ENCODE measurements at regions not wholly inside any gene's neighbourhood (a gene's known extent, or its start where the extent isn't known, plus 50 kb on each side); places are given as distances from the start of the nearest gene placed in this dataset.
A peak's percentile ranks its signal among the peaks of the same experiment; 100 is the strongest.
"Not testable (repeated sequence)": the region's sequence is repeated elsewhere in the genome, so short reads cannot be mapped to it uniquely, and the experiment has no call there.

DNA sequence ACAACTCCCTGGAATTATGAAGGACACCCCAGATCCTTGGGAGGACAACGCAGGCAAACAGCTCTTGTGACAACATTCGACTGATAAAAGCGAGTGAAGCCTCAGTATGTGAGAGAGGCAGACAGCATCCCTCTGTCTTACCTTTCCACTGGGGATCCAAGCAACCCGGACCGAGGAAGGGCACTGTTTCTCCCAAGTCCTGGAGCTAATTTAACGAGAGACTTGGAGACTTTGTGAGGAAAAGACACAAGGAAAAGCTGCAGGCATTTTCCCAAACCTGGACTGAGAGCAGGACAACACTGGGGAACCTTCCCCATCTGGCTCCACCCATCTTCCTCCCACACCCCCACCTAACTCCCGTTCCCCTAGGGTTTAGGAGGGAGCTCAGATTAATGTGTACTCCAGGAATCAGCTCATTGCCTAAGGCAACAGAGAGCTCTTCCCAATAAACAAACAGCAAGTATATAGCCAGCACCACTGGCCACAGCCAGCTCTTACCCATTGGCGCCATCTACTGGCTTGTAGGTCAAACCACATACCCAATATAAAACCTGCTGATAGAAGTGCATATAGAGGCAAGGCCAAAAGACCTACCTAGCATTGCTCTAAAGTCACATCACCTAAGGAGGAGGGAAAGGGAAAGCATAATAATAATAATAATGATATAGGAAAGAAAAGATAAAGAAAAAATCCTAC lies 76.7 kb upstream of the NEK3 start:
- DNase-seq = peak; percentile 45
- H3K36me3 ChIP-seq; H3K9ac ChIP-seq (ENCODE audit: low read depth in 2 of 2, low read length in 2 of 2); H3K27me3 ChIP-seq; intact Hi-C loops (cut with DNase I); H3K4me3 ChIP-seq; H3K27ac ChIP-seq; H3K4me1 ChIP-seq; H3K9me3 ChIP-seq: not testable (repeated sequence)
- TF ChIP-seq, protein P1, sequence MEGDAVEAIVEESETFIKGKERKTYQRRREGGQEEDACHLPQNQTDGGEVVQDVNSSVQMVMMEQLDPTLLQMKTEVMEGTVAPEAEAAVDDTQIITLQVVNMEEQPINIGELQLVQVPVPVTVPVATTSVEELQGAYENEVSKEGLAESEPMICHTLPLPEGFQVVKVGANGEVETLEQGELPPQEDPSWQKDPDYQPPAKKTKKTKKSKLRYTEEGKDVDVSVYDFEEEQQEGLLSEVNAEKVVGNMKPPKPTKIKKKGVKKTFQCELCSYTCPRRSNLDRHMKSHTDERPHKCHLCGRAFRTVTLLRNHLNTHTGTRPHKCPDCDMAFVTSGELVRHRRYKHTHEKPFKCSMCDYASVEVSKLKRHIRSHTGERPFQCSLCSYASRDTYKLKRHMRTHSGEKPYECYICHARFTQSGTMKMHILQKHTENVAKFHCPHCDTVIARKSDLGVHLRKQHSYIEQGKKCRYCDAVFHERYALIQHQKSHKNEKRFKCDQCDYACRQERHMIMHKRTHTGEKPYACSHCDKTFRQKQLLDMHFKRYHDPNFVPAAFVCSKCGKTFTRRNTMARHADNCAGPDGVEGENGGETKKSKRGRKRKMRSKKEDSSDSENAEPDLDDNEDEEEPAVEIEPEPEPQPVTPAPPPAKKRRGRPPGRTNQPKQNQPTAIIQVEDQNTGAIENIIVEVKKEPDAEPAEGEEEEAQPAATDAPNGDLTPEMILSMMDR (IDR thresholded peaks at IDR 0.05) = peak; percentile 61

DNA sequence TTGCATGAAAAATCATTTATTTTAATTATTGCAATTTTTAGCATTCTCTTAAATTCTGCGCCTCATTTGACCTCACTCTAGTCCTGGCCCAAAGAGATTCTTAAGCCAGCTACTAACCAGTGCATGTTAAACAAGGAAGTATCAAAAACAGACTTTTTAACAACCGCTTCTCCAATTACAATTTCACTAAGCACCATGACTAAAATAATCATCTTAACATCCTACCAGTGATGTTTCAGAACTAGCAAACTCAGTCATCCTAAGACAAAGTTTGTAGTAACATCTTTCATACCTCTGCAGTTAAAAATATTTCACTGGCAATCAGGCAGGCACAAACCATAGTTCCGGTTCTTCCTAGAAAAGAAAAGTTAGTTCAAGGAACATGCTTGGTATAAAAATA lies 75.5 kb upstream of the NEK3 start:
- intact Hi-C loops (cut with DNase I); H3K4me3 ChIP-seq; H3K27ac ChIP-seq; H3K36me3 ChIP-seq; H3K27me3 ChIP-seq; H3K4me1 ChIP-seq; DNase-seq; H3K9ac ChIP-seq (ENCODE audit: low read depth in 2 of 2, low read length in 2 of 2); H3K9me3 ChIP-seq: not testable (repeated sequence)

DNA sequence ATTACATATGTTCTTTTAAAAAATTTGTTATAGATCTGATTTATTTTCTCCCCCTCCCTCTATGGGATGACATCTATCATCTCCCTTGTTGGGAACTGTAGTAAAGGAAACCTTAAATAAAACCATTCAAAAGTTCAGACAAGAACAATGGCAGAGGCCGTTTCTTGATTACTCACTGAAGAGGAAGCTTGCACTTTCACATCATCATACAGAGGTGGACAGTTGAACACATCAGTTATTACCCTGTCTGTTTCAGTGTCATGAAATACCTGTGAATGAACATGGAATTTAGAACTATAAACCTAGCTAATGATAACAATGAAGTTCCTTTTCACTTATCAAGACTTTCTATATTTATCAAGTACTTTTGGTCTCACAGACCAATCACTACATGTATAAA lies 63.7 kb upstream of the NEK3 start:
- intact Hi-C loops (cut with DNase I); H3K36me3 ChIP-seq; H3K27me3 ChIP-seq; H3K9me3 ChIP-seq; DNase-seq; H3K4me3 ChIP-seq; H3K4me1 ChIP-seq; H3K27ac ChIP-seq; H3K9ac ChIP-seq (ENCODE audit: low read depth in 2 of 2, low read length in 2 of 2): not testable (repeated sequence)

DNA sequence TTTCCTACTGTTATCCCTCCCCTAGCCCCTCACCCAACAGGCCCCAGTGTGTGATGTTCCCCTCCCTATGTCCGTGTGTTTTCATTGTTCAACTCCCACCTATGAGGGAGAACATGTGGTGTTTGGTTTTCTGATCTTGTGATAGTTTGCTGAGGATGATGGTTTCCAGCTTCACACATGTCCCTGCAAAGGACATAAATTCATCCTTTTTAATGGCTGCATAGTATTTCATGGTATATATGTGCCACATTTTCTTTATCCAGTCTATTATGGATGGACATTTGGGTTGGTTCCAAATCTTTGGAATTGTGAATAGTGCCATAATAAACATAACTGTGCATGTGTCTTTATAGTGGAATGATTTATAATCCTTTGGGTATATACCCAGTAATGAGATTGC lies 54.5 kb upstream of the NEK3 start:
- H3K9me3 ChIP-seq; intact Hi-C loops (cut with DNase I); DNase-seq; H3K4me1 ChIP-seq; H3K27ac ChIP-seq; H3K27me3 ChIP-seq; H3K36me3 ChIP-seq; H3K4me3 ChIP-seq; H3K9ac ChIP-seq (ENCODE audit: low read depth in 2 of 2, low read length in 2 of 2): not testable (repeated sequence)

DNA sequence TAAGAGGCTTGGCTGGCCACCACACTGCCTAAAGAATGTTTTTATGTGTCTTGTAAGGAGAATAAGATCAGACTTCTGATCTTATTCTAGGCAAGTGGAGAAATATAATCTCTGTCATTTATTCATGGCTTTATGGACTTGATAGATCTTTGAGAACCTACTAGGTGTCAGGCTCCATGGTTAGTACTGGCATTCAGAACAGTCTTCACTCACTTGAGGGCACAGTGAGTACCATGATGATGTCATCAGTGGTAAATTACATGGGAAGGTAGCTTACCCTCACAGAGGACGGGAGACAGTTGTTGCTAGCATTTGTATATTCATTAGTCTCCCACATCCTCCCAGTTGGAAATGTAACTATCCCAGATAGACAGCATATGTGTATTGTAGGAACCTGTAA lies 53.5 kb upstream of the NEK3 start:
- H3K9ac ChIP-seq (ENCODE audit: low read depth in 2 of 2, low read length in 2 of 2); intact Hi-C loops (cut with DNase I); H3K4me3 ChIP-seq; H3K4me1 ChIP-seq; H3K36me3 ChIP-seq; H3K27ac ChIP-seq; H3K27me3 ChIP-seq; H3K9me3 ChIP-seq; DNase-seq: not testable (repeated sequence)

DNA sequence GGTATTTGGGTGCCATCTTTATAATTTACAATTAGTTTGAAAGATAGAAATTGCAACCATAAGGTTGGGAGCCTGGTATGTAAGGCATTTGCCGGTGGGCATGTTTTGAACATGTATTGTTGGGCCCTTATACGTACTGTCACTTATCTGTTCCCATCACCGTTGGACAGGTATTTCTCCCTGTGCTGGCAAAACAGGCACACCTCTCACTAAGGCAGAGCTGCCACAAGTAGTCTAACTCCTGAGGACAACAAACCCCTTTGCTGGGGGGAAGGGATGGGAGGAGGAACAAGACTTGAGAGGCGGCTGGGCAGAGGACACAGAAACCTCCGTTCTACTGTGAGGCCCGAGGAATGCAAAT lies 52.0 kb upstream of the NEK3 start:
- H3K27me3 ChIP-seq; H3K4me1 ChIP-seq; DNase-seq; H3K27ac ChIP-seq; H3K9me3 ChIP-seq; intact Hi-C loops (cut with DNase I); H3K9ac ChIP-seq (ENCODE audit: low read depth in 2 of 2, low read length in 2 of 2); H3K4me3 ChIP-seq; H3K36me3 ChIP-seq: not testable (repeated sequence)

DNA sequence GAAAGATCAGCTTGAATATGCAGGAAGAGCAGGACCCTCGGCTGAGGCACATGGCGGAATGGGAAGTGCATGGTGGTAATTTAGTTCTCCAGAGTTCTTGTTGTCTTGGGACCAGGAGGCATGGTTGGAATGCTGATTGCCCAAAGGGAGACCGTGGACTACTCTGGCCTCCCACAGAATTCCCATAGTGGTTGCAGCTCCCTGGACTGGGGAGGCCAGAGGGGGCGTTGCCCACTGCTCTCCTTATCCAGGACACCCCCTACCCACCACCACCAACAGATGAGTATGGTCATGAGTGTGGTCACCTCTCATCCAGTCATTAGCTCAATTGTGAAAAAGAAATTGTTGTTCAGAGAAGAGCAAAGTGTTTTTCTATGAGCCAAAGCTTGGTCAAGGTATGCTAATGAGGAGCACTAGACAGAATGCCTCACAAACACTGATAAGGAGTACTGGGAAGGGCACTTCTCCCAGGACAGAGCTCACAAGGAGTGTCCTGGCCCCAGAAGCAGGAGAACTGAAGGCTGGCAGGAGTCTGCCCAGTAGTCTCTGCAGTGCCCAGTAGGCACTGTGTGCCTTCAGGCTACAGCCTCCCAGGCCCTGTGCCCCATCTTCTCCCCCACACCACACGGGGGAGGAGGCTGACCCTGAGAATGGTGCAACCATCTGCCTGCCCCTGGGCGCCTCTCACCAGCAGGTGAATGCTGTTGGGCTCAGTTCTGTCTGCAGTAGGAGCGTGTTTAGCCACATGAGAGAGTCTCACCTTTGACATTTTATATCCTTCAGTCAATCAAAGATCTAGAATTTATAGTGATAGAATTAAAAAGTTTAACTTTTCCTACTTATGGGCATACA lies 51.4 kb upstream of the NEK3 start:
- H3K9ac ChIP-seq (ENCODE audit: low read depth in 2 of 2, low read length in 2 of 2); H3K27ac ChIP-seq; intact Hi-C loops (cut with DNase I); H3K9me3 ChIP-seq; H3K36me3 ChIP-seq; H3K27me3 ChIP-seq; H3K4me3 ChIP-seq; H3K4me1 ChIP-seq; DNase-seq: not testable (repeated sequence)
